Right cardiac atrium (tissue), 5 donors: ENCODE measurements at regions not wholly inside any gene's neighbourhood (a gene's known extent, or its start where the extent isn't known, plus 50 kb on each side); places are given as distances from the start of the nearest gene placed in this dataset.
"Not testable (repeated sequence)": the region's sequence is repeated elsewhere in the genome, so short reads cannot be mapped to it uniquely, and the experiment has no call there.

Source experiments
- ATAC-seq, 2 donors: fragments of 200-7000 bp; cut with Tn5 transposase; one replicate each; pipeline versions ENCODE4 v1.8.0 to v1.9.1; 2020; ENCODE audit warnings: moderate library complexity in 2 of 2, mild to moderate bottlenecking in 1 of 2
- DNase-seq, 3 donors: peaks; one replicate each; pipeline ENCODE4 v3.0.0-alpha.2; 2020
- H3K27ac ChIP-seq: one replicate; pipeline ENCODE4 v1.5.1; 2013; ENCODE audit warnings: mild to moderate bottlenecking, low read length, control low read depth, moderate library complexity
- H3K27me3 ChIP-seq: one replicate; pipeline ENCODE4 v1.6.1; 2013; ENCODE audit not compliant: control insufficient read depth, insufficient read depth
- H3K4me1 ChIP-seq: one replicate; pipeline ENCODE4 v1.6.1; 2013; ENCODE audit warnings: low read length; ENCODE audit not compliant: control insufficient read depth, insufficient read depth
- H3K4me3 ChIP-seq: one replicate; pipeline ENCODE4 v1.5.1; 2013; ENCODE audit warnings: low read length, control low read depth
- H3K9me3 ChIP-seq: one replicate; pipeline ENCODE4 v1.6.1; 2013; ENCODE audit warnings: low read length; ENCODE audit not compliant: control insufficient read depth
- WGBS: extraction: QIAGEN DNeasy Blood & Tissue Kit; methylation state at CpG from one replicate; pipeline ENCODE4 v1.1.7; 2013; 5-methylcytosine and 5-hydroxymethylcytosine counted together
- intact Hi-C, 4 donors: fragments of 100-400 bp; cut with DNase I; formaldehyde crosslinking; loops; one replicate each; pipeline versions ENCODE4 v1.11.0 to v1.14.0; 2022 to 2023
- donor health status: healthy with polysubstance abuse.
- donor health status: DM: no; HTN: yes; CAD: no.
- donor health status: DM: no; HTN: no; CAD: no.
- donor health status: DM: no; HTN: yes; CAD: no; lungs with severe emphysema.
- donor health status: DM: yes; HTN: yes; CAD: no.

GRCh38 chr4:127251423-127251822 is 381.3 kb upstream of the INTU start:
- Histone ChIP-seq H3K27me3 (no peaks in the 10 kb centered on the region), H3K4me3 (no peak overlapping the region), H3K4me1 (peaks cover 4% of the 10 kb centered on the region), H3K9me3 (no peaks in the 10 kb centered on the region), H3K27ac (no peak overlapping the region)
- no peak for DNase-seq
- ATAC-seq: no peak
- intact Hi-C loops: no loop called here

- no peak for ATAC-seq
- Histone ChIP-seq H3K4me3 (no peak overlapping the region), H3K27ac (no peak overlapping the region), H3K9me3 (no peaks in the 10 kb centered on the region), H3K27me3 (no peaks in the 10 kb centered on the region), H3K4me1 (no peaks in the 10 kb centered on the region)
- no peak for DNase-seq
- intact Hi-C loops: no loop called here
- WGBS: 88% methylated on average over 4 of the region's 4 CpGs
Observed at GRCh38 chr4:127256500-127256899, 376.3 kb upstream of the INTU start.

- Histone ChIP-seq H3K4me1 (no peaks in the 10 kb centered on the region), H3K9me3 (no peaks in the 10 kb centered on the region)
- WGBS: 80% methylated on average over 1 of the region's 1 CpG
Observed at GRCh38 chr4:127261476-127261875, 371.3 kb upstream of the INTU start.

GRCh38 chr4:127268367-127268766 is 364.4 kb upstream of the INTU start:
- intact Hi-C loops: no loop called here
- ATAC-seq: no peak
- WGBS: 89% methylated on average over 1 of the region's 1 CpG

More at GRCh38 chr4:127261476-127261875, 371.3 kb upstream of the INTU start:
- H3K27me3 ChIP-seq: no peaks in the 10 kb centered on the region
- H3K4me3 ChIP-seq: no peak overlapping the region
- H3K27ac ChIP-seq: no peak overlapping the region
- DNase-seq (no peak), ATAC-seq (no peak)
- intact Hi-C loops: no loop called here

GRCh38 chr4:127277023-127277422 is 355.7 kb upstream of the INTU start:
- H3K9me3 ChIP-seq, H3K27ac ChIP-seq, DNase-seq, H3K27me3 ChIP-seq, ATAC-seq, H3K4me1 ChIP-seq, H3K4me3 ChIP-seq, intact Hi-C loops: not testable (repeated sequence)
- 78% methylated on average over 3 of the region's 3 CpGs for WGBS

More at GRCh38 chr4:127268367-127268766, 364.4 kb upstream of the INTU start:
- Histone ChIP-seq H3K27me3 (no peaks in the 10 kb centered on the region), H3K4me1 (no peaks in the 10 kb centered on the region), H3K9me3 (no peaks in the 10 kb centered on the region), H3K27ac (no peak overlapping the region), H3K4me3 (no peak overlapping the region)
- DNase-seq: no peak

- H3K4me1 ChIP-seq: no peaks in the 10 kb centered on the region
- no peaks in the 10 kb centered on the region for H3K27me3 ChIP-seq
- no peak overlapping the region for H3K4me3 ChIP-seq
- DNase-seq (no peak), ATAC-seq (no peak)
- no peaks in the 10 kb centered on the region for H3K9me3 ChIP-seq
- H3K27ac ChIP-seq: no peak overlapping the region
- intact Hi-C loops: no loop called here
Observed at GRCh38 chr4:127284236-127284635, 348.5 kb upstream of the INTU start.

GRCh38 chr4:127291316-127291715 is 341.4 kb upstream of the INTU start:
- H3K4me3 ChIP-seq: no peak overlapping the region
- no peaks in the 10 kb centered on the region for H3K9me3 ChIP-seq
- ATAC-seq: no peak
- no peak overlapping the region for H3K27ac ChIP-seq
- no peak for DNase-seq
- no peaks in the 10 kb centered on the region for H3K4me1 ChIP-seq
- intact Hi-C loops: no loop called here
- WGBS: 68% methylated on average over 1 of the region's 1 CpG
- H3K27me3 ChIP-seq: no peaks in the 10 kb centered on the region

GRCh38 chr4:127293496-127293895 is 339.3 kb upstream of the INTU start:
- intact Hi-C loops: no loop called here
- H3K4me1 ChIP-seq: no peaks in the 10 kb centered on the region
- no peak overlapping the region for H3K27ac ChIP-seq
- H3K9me3 ChIP-seq: no peaks in the 10 kb centered on the region
- no peak overlapping the region for H3K4me3 ChIP-seq
- no peak for DNase-seq
- WGBS: 50% methylated on average over 2 of the region's 2 CpGs
- ATAC-seq: no peak
- H3K27me3 ChIP-seq: no peaks in the 10 kb centered on the region

GRCh38 chr4:127304356-127304755 is 328.4 kb upstream of the INTU start:
- WGBS: 51% methylated on average over 2 of the region's 2 CpGs
- Histone ChIP-seq H3K9me3 (no peaks in the 10 kb centered on the region), H3K4me1 (no peaks in the 10 kb centered on the region), H3K27me3 (no peaks in the 10 kb centered on the region), H3K4me3 (no peak overlapping the region), H3K27ac (no peak overlapping the region)
- DNase-seq (no peak), ATAC-seq (no peak)
- intact Hi-C loops: no loop called here

- Histone ChIP-seq H3K27me3 (no peaks in the 10 kb centered on the region), H3K4me3 (no peak overlapping the region), H3K4me1 (no peaks in the 10 kb centered on the region), H3K27ac (no peak overlapping the region), H3K9me3 (no peaks in the 10 kb centered on the region)
- ATAC-seq (no peak), DNase-seq (no peak)
- intact Hi-C loops: no loop called here
- 73% methylated on average over 3 of the region's 3 CpGs for WGBS
Observed at GRCh38 chr4:127307996-127308395, 324.8 kb upstream of the INTU start.

- Histone ChIP-seq H3K9me3 (no peaks in the 10 kb centered on the region), H3K27me3 (no peaks in the 10 kb centered on the region), H3K27ac (no peak overlapping the region), H3K4me3 (no peak overlapping the region), H3K4me1 (no peaks in the 10 kb centered on the region)
- ATAC-seq (no peak), DNase-seq (no peak)
- intact Hi-C loops: no loop called here
- WGBS: 69% methylated on average over 3 of the region's 3 CpGs
Observed at GRCh38 chr4:127309369-127310102, 323.2 kb upstream of the INTU start.

GRCh38 chr4:127311371-127311770 is 321.4 kb upstream of the INTU start:
- DNase-seq (no peak), ATAC-seq (no peak)
- WGBS: 79% methylated on average over 1 of the region's 1 CpG
- Histone ChIP-seq H3K4me1 (no peaks in the 10 kb centered on the region), H3K4me3 (no peak overlapping the region), H3K27ac (no peak overlapping the region), H3K9me3 (no peaks in the 10 kb centered on the region), H3K27me3 (no peaks in the 10 kb centered on the region)
- intact Hi-C loops: no loop called here
